ENCODE measurements at regions not wholly inside any gene's neighbourhood (a gene's known extent, or its start where the extent isn't known, plus 50 kb on each side); places are given as distances from the start of the nearest gene placed in this dataset.

DNA sequence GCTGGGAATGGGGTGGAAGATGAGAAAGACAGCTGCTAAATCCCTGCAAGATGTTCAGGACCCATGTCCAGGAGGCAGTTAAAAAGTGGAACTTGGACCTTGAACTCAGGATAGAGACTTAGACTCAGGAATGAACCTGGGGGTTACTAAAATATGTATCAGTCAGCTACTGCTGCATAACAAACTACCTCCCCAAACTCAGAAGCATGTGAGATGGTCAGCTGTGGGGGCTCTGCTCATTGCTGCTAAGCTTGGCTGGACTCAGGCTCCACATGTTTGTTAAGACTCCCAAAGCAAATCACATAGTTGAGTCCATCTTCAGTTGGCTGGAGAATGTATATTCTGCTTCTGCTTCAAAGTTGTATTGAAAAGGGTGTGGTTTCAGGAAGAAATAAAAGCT, 61.4 kb upstream of the COPS8 start:
- TF ChIP-seq EGR1 (IDR thresholded peaks at IDR 0.05) (no peak), CEBPB (IDR thresholded peaks at IDR 0.05) (no peak), TAF1 (IDR thresholded peaks at IDR 0.05; ENCODE audit: low read depth) (no peak), EP300 (IDR thresholded peaks at IDR 0.05; ENCODE audit: borderline replicate concordance) (no peak), NFIC (IDR thresholded peaks at IDR 0.05) (no peak), RAD21 (IDR thresholded peaks at IDR 0.05; ENCODE audit: low read depth) (no peak)
- TF ChIP-seq, protein P1, sequence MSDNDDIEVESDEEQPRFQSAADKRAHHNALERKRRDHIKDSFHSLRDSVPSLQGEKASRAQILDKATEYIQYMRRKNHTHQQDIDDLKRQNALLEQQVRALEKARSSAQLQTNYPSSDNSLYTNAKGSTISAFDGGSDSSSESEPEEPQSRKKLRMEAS (IDR thresholded peaks at IDR 0.05) = no peak
- TF ChIP-seq, protein P2, sequence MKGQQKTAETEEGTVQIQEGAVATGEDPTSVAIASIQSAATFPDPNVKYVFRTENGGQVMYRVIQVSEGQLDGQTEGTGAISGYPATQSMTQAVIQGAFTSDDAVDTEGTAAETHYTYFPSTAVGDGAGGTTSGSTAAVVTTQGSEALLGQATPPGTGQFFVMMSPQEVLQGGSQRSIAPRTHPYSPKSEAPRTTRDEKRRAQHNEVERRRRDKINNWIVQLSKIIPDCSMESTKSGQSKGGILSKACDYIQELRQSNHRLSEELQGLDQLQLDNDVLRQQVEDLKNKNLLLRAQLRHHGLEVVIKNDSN (IDR thresholded peaks at IDR 0.05) = no peak
- TF ChIP-seq, protein P3, sequence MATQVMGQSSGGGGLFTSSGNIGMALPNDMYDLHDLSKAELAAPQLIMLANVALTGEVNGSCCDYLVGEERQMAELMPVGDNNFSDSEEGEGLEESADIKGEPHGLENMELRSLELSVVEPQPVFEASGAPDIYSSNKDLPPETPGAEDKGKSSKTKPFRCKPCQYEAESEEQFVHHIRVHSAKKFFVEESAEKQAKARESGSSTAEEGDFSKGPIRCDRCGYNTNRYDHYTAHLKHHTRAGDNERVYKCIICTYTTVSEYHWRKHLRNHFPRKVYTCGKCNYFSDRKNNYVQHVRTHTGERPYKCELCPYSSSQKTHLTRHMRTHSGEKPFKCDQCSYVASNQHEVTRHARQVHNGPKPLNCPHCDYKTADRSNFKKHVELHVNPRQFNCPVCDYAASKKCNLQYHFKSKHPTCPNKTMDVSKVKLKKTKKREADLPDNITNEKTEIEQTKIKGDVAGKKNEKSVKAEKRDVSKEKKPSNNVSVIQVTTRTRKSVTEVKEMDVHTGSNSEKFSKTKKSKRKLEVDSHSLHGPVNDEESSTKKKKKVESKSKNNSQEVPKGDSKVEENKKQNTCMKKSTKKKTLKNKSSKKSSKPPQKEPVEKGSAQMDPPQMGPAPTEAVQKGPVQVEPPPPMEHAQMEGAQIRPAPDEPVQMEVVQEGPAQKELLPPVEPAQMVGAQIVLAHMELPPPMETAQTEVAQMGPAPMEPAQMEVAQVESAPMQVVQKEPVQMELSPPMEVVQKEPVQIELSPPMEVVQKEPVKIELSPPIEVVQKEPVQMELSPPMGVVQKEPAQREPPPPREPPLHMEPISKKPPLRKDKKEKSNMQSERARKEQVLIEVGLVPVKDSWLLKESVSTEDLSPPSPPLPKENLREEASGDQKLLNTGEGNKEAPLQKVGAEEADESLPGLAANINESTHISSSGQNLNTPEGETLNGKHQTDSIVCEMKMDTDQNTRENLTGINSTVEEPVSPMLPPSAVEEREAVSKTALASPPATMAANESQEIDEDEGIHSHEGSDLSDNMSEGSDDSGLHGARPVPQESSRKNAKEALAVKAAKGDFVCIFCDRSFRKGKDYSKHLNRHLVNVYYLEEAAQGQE (IDR thresholded peaks at IDR 0.05; ENCODE audit: low read depth) = no peak

All from Ishikawa (cell line).